WTC11 (cell line): ENCODE measurements at regions not wholly inside any gene's neighbourhood (a gene's known extent, or its start where the extent isn't known, plus 50 kb on each side); places are given as distances from the start of the nearest gene placed in this dataset.

Experiments
- ATAC-seq: fragments of 200-7000 bp; cut with Tn5 transposase; 2 replicates; pipeline ENCODE4 v1.10.0; 2021; ENCODE audit warnings: mild to moderate bottlenecking, moderate library complexity
- CTCF ChIA-PET: fragments of 300-600 bp; sonication (Branson Sonifier 250); formaldehyde crosslinking; loops from one replicate; lab custom pipeline; 2021; ENCODE audit warnings: antibody characterized with exemption; lab: Charles Lee
- POLR2A ChIA-PET: fragments of 350-600 bp; sonication (Branson Sonifier 250); formaldehyde crosslinking; loops from one replicate; lab custom pipeline; 2021; ENCODE audit warnings: antibody characterized with exemption; lab: Charles Lee
- DNase-seq: peaks from one replicate; pipeline ENCODE4 v3.0.0; 2021; ENCODE audit warnings: low spot score
- H3K27ac Mint-ChIP-seq: 2 replicates; pipeline ENCODE4 v1.8.0; 2021; ENCODE audit warnings: mixed read lengths
- H3K27me3 Mint-ChIP-seq: 2 replicates; pipeline ENCODE4 v1.8.0; 2021; ENCODE audit warnings: low read depth, mild to moderate bottlenecking, moderate library complexity, mixed read lengths
- H3K36me3 Mint-ChIP-seq: 2 replicates; pipeline ENCODE4 v1.8.0; 2021; ENCODE audit warnings: mixed read lengths
- H3K4me1 Mint-ChIP-seq: 2 replicates; pipeline ENCODE4 v1.8.0; 2022; ENCODE audit warnings: mixed read lengths
- H3K4me3 Mint-ChIP-seq: 2 replicates; pipeline ENCODE4 v1.8.0; 2021; ENCODE audit warnings: mild to moderate bottlenecking, moderate library complexity, mixed read lengths
- H3K9me3 Mint-ChIP-seq: 2 replicates; pipeline ENCODE4 v1.8.0; 2021; ENCODE audit warnings: mixed read lengths
- AR ChIP-seq: fragments of 250-450 bp; sonication (Bioruptor Pico); IDR thresholded peaks from 2 replicates; pipeline ENCODE4 v1.9.0; 2021; ENCODE audit warnings: mild to moderate bottlenecking
- ATF3 ChIP-seq: sonication (generic); formaldehyde crosslinking; conservative IDR thresholded peaks from 2 replicates; pipeline ENCODE4 v1.8.1; 2022; ENCODE audit warnings: mild to moderate bottlenecking, missing genetic modification reagents
- ERG ChIP-seq: fragments of 250-450 bp; sonication (Bioruptor Pico); IDR thresholded peaks from 2 replicates; pipeline ENCODE4 v1.8.0; 2021; ENCODE audit warnings: mild to moderate bottlenecking
- FOXJ3 ChIP-seq: sonication (generic); formaldehyde crosslinking; IDR thresholded peaks from 2 replicates; pipeline ENCODE4 v1.9.0; 2021; ENCODE audit warnings: missing genetic modification reagents, mild to moderate bottlenecking, borderline replicate concordance
- FOXK1 ChIP-seq: sonication (generic); formaldehyde crosslinking; IDR thresholded peaks from 2 replicates; pipeline ENCODE4 v1.8.0; 2022; ENCODE audit warnings: mild to moderate bottlenecking, moderate library complexity, missing genetic modification reagents
- GRHL2 ChIP-seq: fragments of 250-450 bp; sonication (Bioruptor Pico); IDR thresholded peaks from 2 replicates; pipeline ENCODE4 v1.8.0; 2022; ENCODE audit warnings: mild to moderate bottlenecking, moderate library complexity; ENCODE audit not compliant: insufficient replicate concordance, severe bottlenecking
- HMGXB4 ChIP-seq: sonication (generic); formaldehyde crosslinking; IDR thresholded peaks from 2 replicates; pipeline ENCODE4 v1.8.1; 2023; ENCODE audit warnings: mild to moderate bottlenecking, moderate library complexity, missing genetic modification reagents
- KAT7 ChIP-seq: sonication (generic); formaldehyde crosslinking; IDR thresholded peaks from 2 replicates; pipeline ENCODE4 v1.8.1; 2023; ENCODE audit warnings: missing genetic modification reagents, mild to moderate bottlenecking, borderline replicate concordance
- NFE2L1 ChIP-seq: sonication (generic); formaldehyde crosslinking; IDR thresholded peaks from 2 replicates; pipeline ENCODE4 v1.8.1; 2023; ENCODE audit warnings: missing genetic modification reagents
- NR2C2 ChIP-seq: sonication (generic); formaldehyde crosslinking; IDR thresholded peaks from 2 replicates; pipeline ENCODE4 v1.8.0; 2022; ENCODE audit warnings: mild to moderate bottlenecking, missing genetic modification reagents
- PREB ChIP-seq: sonication (generic); formaldehyde crosslinking; IDR thresholded peaks from 2 replicates; pipeline ENCODE4 v1.8.1; 2022; ENCODE audit warnings: mild to moderate bottlenecking, missing genetic modification reagents, moderate library complexity, borderline replicate concordance
- SOX15 ChIP-seq: fragments of 250-450 bp; sonication (Bioruptor Pico); IDR thresholded peaks from 2 replicates; pipeline ENCODE4 v1.9.0; 2021; ENCODE audit warnings: mild to moderate bottlenecking
- STAT6 ChIP-seq: sonication (generic); formaldehyde crosslinking; conservative IDR thresholded peaks from 2 replicates; pipeline ENCODE4 v1.8.1; 2023; ENCODE audit warnings: mild to moderate bottlenecking, low read depth, missing genetic modification reagents, moderate library complexity
- ZNF121 ChIP-seq: sonication (generic); formaldehyde crosslinking; IDR thresholded peaks from 2 replicates; pipeline ENCODE4 v1.8.0; 2023; ENCODE audit warnings: missing genetic modification reagents
- ZNF219 ChIP-seq: sonication (generic); formaldehyde crosslinking; IDR thresholded peaks from 2 replicates; pipeline ENCODE4 v1.8.0; 2023; ENCODE audit warnings: missing genetic modification reagents, mild to moderate bottlenecking, borderline replicate concordance
- ZNF425 ChIP-seq: fragments of 250-450 bp; sonication (Bioruptor Pico); conservative IDR thresholded peaks from 2 replicates; pipeline ENCODE4 v1.9.0; 2021; ENCODE audit warnings: mild to moderate bottlenecking

GRCh38 chr9:80946496-80947170 is 742.7 kb downstream of the TLE1 start (continued):
- no peak for TF ChIP-seq ERG (CRISPR knock-in tag)
- TF ChIP-seq ATF3 (CRISPR knock-in tag) = no peak
- no peak for TF ChIP-seq GRHL2 (CRISPR knock-in tag)
- TF ChIP-seq FOXJ3 (CRISPR knock-in tag) = no peak
- TF ChIP-seq KAT7 (CRISPR knock-in tag) = no peak
- no peak for TF ChIP-seq STAT6 (CRISPR knock-in tag)
- no peak for TF ChIP-seq NR2C2 (CRISPR knock-in tag)
- no peak for TF ChIP-seq ZNF121 (CRISPR knock-in tag)
- no peak for TF ChIP-seq NFE2L1
- TF ChIP-seq SOX15 (CRISPR knock-in tag) = no peak
- no peak for TF ChIP-seq ZNF219
- TF ChIP-seq FOXK1 = no peak
- TF ChIP-seq AR (CRISPR knock-in tag) = no peak

- Mint-ChIP-seq H3K27me3 (no peaks in the 10 kb centered on the region), H3K9me3 (peaks cover 4% of the 10 kb centered on the region), H3K4me1 (peaks cover 9% of the 10 kb centered on the region), H3K27ac (no peak overlapping the region)
- DNase-seq = no peak
- no peak for ATAC-seq
- TF ChIP-seq ZNF425 (no peak), PREB (CRISPR knock-in tag) (no peak), HMGXB4 (CRISPR knock-in tag) (no peak)
- TF ChIP-seq, all 79 proteins: peak for 0
- ChIA-PET CTCF (no interaction called here), POLR2A (no interaction called here)
- no peaks in the 10 kb centered on the region for H3K36me3 Mint-ChIP-seq
- H3K4me3 Mint-ChIP-seq = no peak overlapping the region
Measured at GRCh38 chr9:80945436-80945835, 743.9 kb downstream of the TLE1 start.
